Activated CD4-positive, alpha-beta T cell treated with anti-CD3 and anti-CD28 coated beads for 4 hours (primary cell): ENCODE measurements at regions not wholly inside any gene's neighbourhood (a gene's known extent, or its start where the extent isn't known, plus 50 kb on each side); places are given as distances from the start of the nearest gene placed in this dataset.
"Not testable (repeated sequence)": the region's sequence is repeated elsewhere in the genome, so short reads cannot be mapped to it uniquely, and the experiment has no call there.

Experiments used
- DNase-seq, 2 donors: peaks; one replicate each; pipeline ENCODE4 v3.0.0-alpha.2; 2020

- no peak for DNase-seq
These were observed 58.0 kb upstream of the DAAM1 start for GRCh38 chr14:59130462-59130861.

- DNase-seq: no peak
These were observed 56.3 kb upstream of the DAAM1 start for GRCh38 chr14:59131938-59132795.

- DNase-seq: no peak
These were observed 55.5 kb upstream of the DAAM1 start for GRCh38 chr14:59132796-59133494.

- DNase-seq: no peak
These were observed 54.8 kb upstream of the DAAM1 start for GRCh38 chr14:59133709-59134108.

- DNase-seq: no peak
These were observed 54.2 kb upstream of the DAAM1 start for GRCh38 chr14:59134307-59134706.

- no peak for DNase-seq
These were observed 51.2 kb upstream of the DAAM1 start for GRCh38 chr14:59137256-59137655.

- DNase-seq: not testable (repeated sequence)
These were observed 49.9 kb upstream of the DAAM1 start for GRCh38 chr14:59138576-59138975.
